SK-N-SH (cell line): ENCODE measurements at regions not wholly inside any gene's neighbourhood (a gene's known extent, or its start where the extent isn't known, plus 50 kb on each side); places are given as distances from the start of the nearest gene placed in this dataset.

Experiments used
- CTCF ChIP-seq: fragments of 200-600 bp; sonication (generic); IDR thresholded peaks from 2 replicates; pipeline ENCODE4 v1.6.1; 2017; ENCODE audit warnings: antibody characterized with exemption, mild to moderate bottlenecking, moderate library complexity
- FOXM1 ChIP-seq: IDR thresholded peaks from 2 replicates; pipeline ENCODE4 v1.4.0; 2012; ENCODE audit warnings: low read depth, mild to moderate bottlenecking
- MAX ChIP-seq: IDR thresholded peaks from 2 replicates; pipeline ENCODE4 v1.4.0; 2012; ENCODE audit warnings: low read depth
- NFIC ChIP-seq: IDR thresholded peaks from 2 replicates; pipeline ENCODE4 v1.4.0; 2012; ENCODE audit warnings: borderline replicate concordance
- POLR2AphosphoS5 ChIP-seq: IDR thresholded peaks from 2 replicates; pipeline ENCODE4 v1.6.1; 2012; ENCODE audit warnings: low read depth, low read length
- RAD21 ChIP-seq: IDR thresholded peaks from 2 replicates; pipeline ENCODE4 v1.6.1; 2012; ENCODE audit warnings: mild to moderate bottlenecking, low read length
- REST ChIP-seq: IDR thresholded peaks from 2 replicates; pipeline ENCODE4 v1.6.1; 2012; ENCODE audit warnings: mild to moderate bottlenecking, low read depth, low read length, moderate library complexity
- YY1 ChIP-seq: IDR thresholded peaks from 2 replicates; pipeline ENCODE4 v1.4.0; 2012; ENCODE audit warnings: low read depth, mild to moderate bottlenecking

- TF ChIP-seq REST (no peak), CTCF (peak; percentile 34; the same call in 1 of the 2 replicates), NFIC (no peak), MAX (no peak), POLR2AphosphoS5 (no peak), YY1 (no peak), FOXM1 (no peak), RAD21 (no peak)
Observed at GRCh38 chr13:84870190-84870589, 929.0 kb downstream of the SLITRK6 start.
